Heart left ventricle (tissue), 13 donors: ENCODE measurements at regions not wholly inside any gene's neighbourhood (a gene's known extent, or its start where the extent isn't known, plus 50 kb on each side); places are given as distances from the start of the nearest gene placed in this dataset.

Experiments
- POLR2A ChIP-seq, 2 donors: fragments of 450-650 bp; IDR thresholded peaks; one replicate each; pipeline ENCODE4 v1.6.1; 2017; ENCODE audit warnings: antibody characterized with exemption in 2 of 2, mild to moderate bottlenecking in 2 of 2, moderate library complexity in 2 of 2
- TF ChIP-seq, protein P1 (sequence below), 12 donors: fragments of 200-600 bp; sonication (generic) in 4 of 12; IDR thresholded peaks; one replicate each; pipeline versions ENCODE4 v1.5.0 to v1.8.0; 2018 to 2022; ENCODE audit warnings: antibody characterized with exemption in 12 of 12, mild to moderate bottlenecking in 5 of 12
- donor health status: ischemic (EF 13 %, LVEDD 7.1; RV severe dilation, severe dysfunction).
- donor health status: DM: no; HTN: yes; CAD: no.
- donor health status: DM: no; HTN: no; CAD: no.
- donor health status: ischemic (EF 25% LVEDD 6.9; RV normal size, moderate dysfunction).
- donor health status: ischemic (EF 25% LVEDD 5.7; RV mildly dilated, moderate dysfunction).
- donor health status: ischemic (EF 35%, LVEDD 5.7; RV mildly dilated, moderate dysfunction).
- donor health status: nonischemic (EF 11% LVEDD 7.7; RV severe dilation, severe dysfunction).
- donor health status: DM: yes; HTN: yes; CAD: no.
- donor health status: PGD.
- donor health status: ischemic (EF 29% LVEDD 5.4; RV normal size, mild dysfunction).
- donor health status: nonischemic (EF 23%, LVEDD 6.1; RV moderate dilation, normal function).

DNA sequence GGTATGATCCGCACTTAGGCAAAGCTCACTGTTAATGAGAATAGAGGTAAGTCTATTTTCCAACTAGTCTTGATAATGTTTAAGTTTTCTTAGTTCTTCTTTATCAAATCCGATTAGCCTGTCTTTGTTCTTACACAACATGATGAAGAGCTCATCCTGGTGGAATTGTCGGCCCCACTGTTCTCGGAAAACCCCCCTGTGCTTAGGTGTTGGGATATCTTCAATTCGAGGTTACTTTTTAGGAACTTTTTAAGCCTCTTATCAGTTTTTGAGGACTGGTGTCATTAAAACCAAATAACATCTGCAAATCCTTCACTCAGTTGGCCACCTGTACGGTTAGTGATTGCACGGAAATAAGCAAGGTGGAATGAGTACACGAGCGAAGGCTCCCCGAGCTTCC is 60.7 kb upstream of the KIF26B start:
- TF ChIP-seq, protein P1, sequence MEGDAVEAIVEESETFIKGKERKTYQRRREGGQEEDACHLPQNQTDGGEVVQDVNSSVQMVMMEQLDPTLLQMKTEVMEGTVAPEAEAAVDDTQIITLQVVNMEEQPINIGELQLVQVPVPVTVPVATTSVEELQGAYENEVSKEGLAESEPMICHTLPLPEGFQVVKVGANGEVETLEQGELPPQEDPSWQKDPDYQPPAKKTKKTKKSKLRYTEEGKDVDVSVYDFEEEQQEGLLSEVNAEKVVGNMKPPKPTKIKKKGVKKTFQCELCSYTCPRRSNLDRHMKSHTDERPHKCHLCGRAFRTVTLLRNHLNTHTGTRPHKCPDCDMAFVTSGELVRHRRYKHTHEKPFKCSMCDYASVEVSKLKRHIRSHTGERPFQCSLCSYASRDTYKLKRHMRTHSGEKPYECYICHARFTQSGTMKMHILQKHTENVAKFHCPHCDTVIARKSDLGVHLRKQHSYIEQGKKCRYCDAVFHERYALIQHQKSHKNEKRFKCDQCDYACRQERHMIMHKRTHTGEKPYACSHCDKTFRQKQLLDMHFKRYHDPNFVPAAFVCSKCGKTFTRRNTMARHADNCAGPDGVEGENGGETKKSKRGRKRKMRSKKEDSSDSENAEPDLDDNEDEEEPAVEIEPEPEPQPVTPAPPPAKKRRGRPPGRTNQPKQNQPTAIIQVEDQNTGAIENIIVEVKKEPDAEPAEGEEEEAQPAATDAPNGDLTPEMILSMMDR (IDR thresholded peaks at IDR 0.05): no peak
- no peak for TF ChIP-seq POLR2A (IDR thresholded peaks at IDR 0.05)
